Lower leg skin (tissue), 3 donors: ENCODE measurements at regions not wholly inside any gene's neighbourhood (a gene's known extent, or its start where the extent isn't known, plus 50 kb on each side); places are given as distances from the start of the nearest gene placed in this dataset.

Experiments
- CTCF ChIP-seq, 3 donors: fragments of 450-650 bp; IDR thresholded peaks; one replicate each; pipeline ENCODE4 v1.5.1; 2016; ENCODE audit warnings: antibody characterized with exemption in 3 of 3, mild to moderate bottlenecking in 3 of 3, moderate library complexity in 2 of 3
- POLR2A ChIP-seq, 2 donors: fragments of 450-650 bp; IDR thresholded peaks; one replicate each; pipeline ENCODE4 v1.6.1; 2016 to 2017; ENCODE audit warnings: antibody characterized with exemption in 2 of 2, mild to moderate bottlenecking in 1 of 2, moderate library complexity in 1 of 2

- no peak for TF ChIP-seq POLR2A (IDR thresholded peaks at IDR 0.05)
- no peak for TF ChIP-seq CTCF (IDR thresholded peaks at IDR 0.05)
These were observed 186.3 kb upstream of the SYNCRIP start for GRCh38 chr6:85828973-85829372.
